NCI-H1694 treated with DMSO at 0.1 percent for 48 hours (cell line): ENCODE measurements at regions not wholly inside any gene's neighbourhood (a gene's known extent, or its start where the extent isn't known, plus 50 kb on each side); places are given as distances from the start of the nearest gene placed in this dataset.

ENCODE experiments used
- DNase-seq: peaks from one replicate; lab custom pipeline; 2025; lab: John Stamatoyannopoulos, UW

DNA sequence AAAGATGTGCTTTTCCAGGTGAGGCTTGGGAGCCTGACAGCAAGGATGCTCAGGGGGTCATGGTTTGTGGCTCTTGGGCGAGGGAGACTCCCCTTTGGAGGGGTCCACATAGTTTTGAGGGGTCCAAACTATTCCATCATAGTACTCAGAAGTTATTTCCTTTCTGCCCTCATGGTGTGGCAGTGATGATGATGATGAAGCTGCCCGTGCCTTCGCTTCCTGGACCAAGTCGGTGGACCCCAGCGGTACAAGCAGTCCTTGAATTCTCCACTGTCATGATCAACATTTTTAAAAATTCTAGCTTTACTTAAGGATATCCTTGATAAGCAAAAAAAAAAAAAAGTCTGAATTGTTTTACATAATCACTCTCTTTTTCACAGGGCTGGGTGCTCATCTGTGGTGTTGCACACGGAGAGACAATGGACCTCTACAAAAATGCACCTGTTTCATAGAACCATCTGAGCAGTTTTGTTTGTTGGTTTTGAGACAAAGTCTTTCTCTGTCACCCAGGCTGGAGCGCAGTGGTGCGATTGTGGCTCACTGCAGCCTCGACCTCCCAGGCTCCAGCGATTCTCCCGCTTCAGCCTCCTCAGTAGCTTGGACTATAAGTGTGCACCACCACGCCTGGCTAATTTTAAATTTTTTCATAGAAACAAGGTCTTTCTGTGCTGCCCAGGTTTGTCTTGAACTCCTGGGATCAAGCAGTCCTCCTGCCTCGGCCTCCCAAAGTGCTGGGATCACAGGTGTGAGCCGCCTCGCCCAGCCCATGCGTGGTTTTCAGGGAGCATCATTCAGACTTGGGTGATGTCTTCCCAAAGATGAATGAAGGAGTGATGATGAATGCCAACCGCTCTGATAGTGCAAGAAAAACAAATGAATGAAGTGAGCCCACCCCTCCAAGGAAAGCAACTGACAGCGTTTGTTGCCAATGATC, 271.4 kb upstream of the HDAC4 start:
- no peak for DNase-seq

DNA sequence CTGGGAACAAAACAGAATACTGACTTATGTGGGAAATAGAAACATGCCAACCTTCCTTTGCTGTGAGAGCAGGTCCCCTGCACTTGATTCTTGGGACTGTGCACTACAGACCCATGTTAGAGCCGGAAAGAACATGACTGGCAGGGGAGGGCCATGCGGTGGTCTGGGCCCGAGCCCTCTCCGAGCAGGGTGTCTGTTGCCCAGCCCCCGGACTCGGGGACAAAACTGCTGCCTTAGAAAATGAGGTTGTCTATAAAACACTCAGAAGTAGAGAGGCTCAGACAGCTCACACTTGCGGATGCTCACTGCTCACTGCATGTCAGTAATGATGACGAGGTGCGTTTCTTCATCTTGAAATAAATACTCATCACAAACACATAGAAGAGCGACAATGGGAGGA, 270.7 kb upstream of the HDAC4 start:
- DNase-seq, result no peak

DNA sequence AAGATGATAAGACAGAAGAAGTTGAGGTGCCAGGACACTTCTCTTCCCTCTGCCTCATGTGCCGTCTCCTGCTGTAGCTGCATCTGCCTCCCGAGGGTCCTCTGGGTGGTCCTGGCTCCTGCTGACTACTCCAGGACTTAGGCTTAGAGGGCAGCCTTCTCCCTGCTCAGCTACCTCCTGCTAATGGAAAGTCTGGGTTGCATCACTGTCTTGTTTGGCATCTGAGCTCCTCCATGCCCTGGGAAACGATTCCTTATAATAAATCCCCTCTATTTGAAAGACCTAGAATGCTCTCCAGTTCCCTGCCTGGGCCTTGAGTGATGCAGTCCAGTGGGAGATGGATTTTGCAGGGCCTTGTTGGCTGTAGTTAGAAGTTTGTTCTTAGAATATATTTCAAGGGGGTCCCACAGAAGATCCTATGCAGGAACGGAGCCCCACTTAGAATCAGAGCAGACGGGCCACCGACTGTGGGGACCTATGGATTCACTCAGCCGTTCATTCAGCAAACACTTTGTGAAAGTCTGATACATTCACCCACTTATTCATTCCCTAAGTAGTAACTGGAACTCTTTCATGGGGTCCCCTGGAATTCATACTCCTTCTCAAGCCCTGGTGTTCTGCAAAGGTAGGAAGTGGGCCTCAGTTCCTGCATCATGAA, 269.8 kb upstream of the HDAC4 start:
- no peak for DNase-seq

DNA sequence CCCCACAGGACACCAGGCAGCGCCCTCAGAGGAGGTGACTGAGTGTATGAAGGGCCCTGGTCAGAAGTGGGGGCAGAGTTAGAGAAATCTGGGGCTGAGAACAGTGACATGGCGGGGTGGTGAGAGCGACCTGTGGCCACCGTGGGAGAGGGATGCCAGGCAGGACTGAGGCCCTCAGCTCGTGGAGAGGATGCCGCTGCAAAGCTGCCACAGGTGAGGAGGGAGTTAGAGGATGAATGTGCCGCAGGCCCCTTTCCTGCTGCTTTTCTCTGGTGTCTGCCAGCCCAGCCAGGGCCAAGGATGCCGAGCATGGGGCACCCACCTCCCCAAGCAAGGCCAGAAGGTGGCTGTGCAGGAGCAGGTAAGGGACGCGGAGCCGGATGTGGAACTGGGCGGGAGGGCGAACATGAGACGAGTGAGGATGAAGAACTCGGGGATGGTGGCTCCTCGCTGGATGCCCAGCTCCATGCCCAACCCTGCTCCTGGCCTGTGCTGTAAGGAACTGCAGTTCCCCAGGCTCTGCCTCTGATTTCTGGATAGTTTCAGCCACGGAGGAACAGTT, 269.2 kb upstream of the HDAC4 start:
- no peak for DNase-seq

DNA sequence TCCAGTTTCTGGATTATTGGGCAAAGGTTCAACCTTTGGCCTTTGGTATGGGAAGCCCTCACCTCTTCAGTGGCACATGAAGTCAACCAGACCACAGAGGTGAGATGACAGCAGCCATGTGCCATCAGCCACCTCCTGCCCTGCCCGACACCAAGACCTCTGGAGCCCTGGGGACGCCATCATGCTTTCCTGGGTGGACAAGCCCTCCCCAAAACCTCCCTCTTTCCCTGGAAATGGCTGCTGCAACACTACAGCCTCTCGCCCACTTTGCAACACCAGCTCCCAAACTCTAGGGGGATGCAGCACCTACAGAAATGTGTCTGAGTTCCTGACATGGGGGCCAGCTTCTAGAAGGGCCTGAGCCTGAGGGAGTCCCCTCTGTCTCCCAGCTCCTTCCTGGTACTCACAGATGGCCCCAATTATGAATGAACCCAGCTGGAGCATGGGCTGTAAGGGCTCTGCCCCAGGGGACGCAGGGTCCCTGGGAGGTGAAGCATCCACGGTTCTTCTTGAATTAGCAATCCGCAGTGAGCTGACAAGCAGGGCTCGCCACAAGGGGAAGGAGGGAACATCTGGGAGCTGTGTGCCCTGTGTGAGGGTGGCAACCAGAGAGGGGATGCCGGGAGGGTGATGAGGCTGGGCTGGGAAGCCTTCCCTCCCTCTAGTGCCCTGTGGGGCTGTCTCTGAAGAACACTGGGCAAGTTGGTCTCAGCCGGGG, 268.5 kb upstream of the HDAC4 start:
- DNase-seq, result no peak

DNA sequence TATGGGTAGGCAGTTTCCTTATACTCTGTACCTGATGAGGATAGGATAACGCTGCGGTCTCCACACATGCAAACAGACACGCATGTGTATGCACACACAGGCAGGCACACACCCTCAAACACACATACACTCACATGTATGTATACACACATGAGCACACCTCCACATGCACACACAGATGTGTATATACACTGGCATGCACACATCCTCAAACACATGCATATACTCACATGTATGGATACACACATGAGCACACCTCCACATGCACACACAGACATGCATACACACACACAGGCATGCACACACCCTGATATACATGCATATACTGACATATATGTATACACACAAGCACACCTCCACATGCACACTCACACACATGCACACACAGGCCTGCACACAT, 267.8 kb upstream of the HDAC4 start:
- DNase-seq, result no peak

DNA sequence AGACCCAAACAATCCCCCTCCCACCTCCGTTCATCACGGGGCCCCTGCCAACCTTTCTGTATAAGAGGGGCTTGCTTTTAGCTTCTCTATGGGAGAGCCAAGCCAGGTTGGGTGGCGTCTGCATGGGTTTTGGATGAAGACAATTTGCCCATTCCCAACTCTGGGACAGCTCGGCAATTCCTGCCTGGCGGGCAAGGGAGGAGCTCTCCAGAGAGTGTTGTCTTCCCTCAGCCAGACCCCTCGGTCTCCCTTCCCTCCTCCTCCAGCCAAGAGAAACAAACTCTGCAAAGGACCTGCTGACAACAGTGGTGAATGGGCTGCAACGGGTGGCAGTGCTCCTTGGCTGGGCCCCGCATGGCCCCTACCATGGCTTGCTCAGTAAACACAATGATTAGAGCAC, 267.2 kb upstream of the HDAC4 start:
- DNase-seq, result no peak

DNA sequence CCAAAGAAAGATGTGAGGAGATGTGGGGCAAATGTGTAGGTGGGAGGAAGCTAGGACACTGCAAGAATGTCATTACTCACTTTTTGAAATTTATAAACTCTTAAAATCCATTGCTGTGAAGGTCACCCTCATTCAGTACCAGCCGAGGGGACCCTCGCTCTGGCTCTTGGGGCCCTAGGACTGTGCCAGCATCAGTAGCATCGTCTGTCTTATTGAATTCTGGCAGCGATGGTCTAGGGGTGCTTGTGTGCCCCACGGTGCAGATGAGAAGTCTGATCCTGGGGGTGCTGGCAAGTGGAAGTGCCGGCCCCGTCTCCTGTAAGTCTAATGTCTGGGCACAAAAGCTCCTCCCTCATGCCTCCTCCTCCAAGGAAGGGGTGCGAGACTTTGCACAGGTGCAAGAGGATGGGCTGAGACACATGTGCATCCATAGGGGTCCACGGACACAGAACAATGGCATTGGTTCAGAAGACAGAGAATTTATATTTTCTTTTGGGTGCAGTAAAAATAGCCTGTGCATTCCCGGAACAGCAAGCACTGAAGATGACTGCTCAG, 266.7 kb upstream of the HDAC4 start:
- DNase-seq, result no peak

DNA sequence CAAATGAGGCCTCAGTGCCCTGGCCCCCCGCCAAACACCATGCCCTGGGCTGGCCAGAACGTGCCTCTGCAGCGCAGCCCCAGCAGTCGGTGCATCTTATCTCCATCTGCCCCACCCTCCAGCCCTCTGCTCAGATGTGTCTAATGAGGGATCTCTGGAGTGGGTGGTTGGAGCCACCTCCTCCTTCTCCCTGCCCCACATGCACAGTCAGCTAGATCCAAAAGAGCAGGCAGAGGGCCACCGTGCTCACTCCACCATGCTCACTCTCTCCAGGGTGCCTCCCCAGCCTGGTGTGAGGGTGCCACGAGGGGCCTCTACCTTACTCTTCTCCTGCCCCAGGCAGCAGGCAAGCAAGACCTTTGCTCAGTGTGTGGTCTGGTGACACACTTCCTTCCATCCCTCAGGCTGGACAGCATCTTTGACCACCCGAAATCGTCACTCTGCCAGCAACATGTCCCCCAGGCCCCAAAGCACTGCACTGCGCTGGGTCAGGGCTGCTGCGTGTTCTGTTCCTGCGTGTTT, 266.1 kb upstream of the HDAC4 start:
- peak; percentile 81 for DNase-seq

DNA sequence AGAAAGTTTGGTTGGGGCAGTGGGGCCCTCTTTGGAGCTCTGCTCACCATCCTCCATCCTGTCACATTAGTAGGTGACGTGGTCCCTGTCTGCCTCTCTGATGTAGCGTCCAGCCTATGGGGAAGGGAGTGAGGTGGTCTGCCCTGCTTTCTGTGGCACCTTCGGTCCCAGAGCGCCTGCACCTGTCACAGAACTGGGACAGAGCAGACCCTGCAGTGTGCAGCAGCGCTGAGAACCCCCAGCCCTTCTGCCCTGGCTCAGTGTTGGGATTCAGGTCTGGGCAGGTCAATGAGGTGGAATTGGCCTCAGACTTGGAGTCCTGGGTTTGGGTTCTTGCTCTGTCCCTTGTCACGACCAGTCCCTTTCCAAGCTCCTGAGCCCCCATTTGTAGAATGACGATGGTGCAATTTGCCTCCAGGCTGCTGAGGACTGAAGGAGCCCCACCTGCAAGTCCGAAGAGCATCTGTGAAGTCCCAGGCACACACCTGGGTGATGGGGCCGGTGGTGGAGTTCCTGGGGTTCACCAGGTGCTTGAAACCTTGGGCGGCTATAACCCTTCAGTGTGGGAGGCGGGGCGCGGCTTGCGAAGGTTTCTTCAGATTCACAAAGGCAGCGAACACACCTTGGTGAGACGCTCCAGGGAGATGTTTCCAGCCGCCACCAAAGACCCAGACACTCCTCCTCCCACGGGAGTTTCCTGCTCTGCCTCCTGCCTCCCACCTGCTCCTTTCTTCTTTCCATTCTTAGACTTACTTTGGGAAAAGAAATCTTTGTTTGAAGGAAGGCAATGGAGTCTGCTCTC, 265.4 kb upstream of the HDAC4 start:
- no peak for DNase-seq

DNA sequence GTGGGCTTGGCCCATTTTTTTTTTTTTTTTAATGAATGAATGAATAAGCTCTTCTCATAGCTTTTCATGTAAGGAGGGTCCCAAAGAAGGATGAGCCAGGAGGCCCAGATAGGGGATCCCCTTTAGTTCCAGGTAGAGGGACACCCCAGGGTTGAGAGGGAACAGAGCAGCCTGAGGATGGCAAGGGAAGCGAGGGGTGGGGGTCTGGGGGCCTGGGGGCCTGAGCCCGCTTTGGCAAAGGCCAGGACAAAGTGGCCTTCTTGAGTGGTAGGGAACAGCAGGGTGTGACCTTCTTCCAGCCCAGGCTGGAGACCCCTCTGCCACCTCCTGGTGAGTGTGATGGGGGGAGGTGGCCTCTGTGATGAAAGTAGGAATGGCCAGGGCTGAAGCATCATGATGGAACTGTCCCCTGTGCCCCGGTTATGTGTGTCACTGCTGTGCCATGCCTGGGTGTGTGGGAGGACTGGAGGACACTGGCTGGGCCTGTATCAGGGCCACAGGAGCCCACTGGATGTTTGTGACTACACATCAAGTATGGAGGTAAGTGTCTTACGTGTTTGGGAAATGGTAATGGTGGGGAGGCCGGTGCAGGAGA, 263.5 kb upstream of the HDAC4 start:
- DNase-seq, result no peak

DNA sequence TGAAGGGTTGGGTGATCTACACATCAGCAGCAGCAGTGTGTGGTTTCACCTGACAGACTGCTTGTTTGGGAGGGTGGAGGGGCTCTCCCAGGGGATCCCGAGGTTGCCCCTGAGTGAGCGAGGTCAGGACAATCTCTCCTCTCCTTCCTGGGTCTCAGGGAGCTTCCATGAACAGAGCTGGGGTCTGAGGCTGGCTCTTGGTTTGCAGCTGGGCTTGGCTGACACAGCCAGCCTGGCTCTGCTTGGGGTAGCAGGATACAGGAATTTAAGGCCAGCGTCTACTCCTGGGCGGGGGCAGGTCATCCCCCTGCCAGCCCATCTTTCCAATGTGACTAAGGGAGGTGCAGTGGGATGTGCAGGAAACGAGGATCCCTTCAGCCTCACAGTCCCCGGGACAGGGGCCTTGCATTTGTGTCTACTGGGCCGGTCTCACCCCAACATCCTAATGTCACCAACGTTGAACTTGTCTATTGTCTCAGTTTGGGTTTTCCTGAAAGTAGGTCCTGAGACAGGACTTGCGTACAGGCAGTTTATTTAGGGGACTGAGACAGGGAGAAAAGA, 262.6 kb upstream of the HDAC4 start:
- no peak for DNase-seq

DNA sequence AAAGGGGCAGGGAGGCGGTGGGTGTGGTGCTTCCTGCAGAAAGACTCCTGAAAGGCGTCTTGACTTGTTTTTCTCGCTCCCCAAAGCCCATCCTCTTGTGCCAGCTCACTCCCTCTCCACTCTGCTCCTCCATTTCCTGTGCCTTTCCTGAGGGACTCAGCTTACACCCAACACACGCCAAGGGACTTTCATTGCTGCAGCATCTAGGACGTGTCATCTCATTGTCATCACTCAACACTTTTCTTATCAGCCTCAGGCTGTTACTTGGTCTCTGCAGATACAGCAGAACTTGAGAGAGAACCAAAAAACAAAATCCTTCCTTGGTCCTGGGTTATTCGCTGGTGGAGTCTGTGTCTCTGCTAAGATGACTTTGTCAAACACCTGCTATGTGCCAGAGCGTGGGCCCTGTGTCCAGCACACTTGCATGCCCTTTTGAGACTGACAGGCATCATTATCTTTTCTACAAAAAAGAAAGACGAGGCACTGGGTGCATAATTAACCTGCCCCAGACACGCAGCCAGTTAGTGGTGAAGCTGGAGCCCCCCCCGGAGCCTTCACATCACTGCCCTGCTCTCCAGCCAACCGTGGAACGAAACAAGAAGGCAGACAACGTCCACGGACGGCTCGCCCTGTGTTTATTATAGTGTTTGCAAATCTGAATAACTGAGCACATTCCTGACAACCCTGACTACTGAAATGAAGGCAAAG, 261.7 kb upstream of the HDAC4 start:
- DNase-seq, result no peak

DNA sequence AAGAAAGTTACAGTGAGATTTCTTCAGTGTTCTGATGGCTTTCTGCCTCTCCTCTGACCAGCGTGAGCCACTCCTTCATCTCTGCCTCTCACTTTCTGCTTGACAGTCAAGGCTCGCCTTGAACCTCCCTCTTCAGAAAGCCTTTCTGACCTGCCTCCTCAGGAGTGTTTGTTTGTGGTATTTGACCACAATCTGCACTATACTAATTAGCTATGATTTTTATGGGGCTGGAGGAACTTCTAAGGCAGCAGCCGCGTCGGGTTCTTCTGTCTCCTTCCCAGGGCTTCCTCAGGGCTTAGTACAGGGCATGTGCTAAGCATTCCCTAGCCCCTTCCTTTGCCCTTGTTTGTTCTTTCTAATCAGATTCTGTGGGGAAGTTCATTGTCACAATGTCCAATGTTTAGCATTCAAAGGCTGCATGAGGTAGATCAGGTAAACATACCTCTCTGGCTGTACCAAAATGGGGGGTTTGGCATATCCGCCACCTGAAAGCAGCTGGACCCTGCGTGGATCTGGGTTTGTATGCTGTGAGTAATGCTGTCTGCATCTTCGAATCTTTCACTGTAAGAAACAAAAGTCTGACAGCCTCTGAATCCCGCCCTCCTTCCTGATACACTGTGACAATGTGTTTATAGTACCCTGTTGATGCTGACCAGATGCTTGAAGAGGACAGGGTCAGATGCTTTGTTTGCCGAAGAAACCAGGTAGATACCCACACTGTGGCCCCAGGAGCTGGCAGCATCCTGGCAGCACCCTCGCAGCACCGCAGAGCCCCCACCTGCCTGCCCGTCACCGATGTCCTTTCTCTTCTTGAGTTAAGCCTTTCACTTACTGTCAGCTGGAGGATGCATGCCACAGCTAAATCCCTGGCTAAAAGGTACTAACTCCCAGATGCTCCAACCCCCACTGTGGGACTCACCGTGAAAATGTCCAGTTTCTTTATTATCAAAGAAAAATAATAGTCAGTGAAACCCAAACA, 260.8 kb upstream of the HDAC4 start:
- no peak for DNase-seq

DNA sequence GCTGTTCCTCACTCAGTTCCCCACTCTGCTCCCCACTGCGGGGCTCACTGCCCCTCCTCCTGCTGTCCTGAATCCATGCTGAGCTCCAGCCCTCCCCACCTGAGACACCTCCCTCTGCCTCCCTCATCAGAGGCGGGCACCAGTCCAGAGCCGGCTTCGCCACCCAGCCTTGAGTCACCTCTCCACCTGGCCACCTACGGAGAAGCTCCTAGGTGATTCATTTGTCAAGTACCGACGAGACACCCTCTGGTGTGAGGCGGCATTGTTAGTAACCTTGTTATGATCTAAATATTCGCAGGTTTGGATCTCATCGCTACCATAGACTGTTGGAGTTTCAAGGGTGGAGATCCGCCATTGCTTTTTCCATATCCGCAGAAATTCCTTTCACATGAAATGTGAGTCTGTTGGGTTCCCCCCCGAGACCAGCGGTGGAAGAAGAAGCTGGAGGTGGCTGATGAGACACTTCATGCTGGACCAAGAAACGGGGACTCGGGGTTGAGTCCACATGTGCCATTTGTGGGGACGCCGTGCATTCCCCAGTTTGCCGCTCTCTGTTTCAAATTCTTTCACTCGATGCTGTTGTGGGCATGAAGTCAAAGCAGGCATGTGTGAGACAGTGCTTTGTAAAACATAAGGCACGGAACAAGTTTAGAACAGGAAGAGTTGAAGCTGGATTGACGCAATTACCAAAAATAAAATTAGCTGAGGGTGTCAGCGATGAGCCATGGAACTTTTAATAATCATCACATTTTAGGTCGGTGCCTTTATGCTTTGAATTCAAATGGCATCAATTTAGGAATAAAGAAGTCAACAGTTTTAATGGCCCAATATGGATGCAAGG, 259.8 kb upstream of the HDAC4 start:
- DNase-seq, result no peak

DNA sequence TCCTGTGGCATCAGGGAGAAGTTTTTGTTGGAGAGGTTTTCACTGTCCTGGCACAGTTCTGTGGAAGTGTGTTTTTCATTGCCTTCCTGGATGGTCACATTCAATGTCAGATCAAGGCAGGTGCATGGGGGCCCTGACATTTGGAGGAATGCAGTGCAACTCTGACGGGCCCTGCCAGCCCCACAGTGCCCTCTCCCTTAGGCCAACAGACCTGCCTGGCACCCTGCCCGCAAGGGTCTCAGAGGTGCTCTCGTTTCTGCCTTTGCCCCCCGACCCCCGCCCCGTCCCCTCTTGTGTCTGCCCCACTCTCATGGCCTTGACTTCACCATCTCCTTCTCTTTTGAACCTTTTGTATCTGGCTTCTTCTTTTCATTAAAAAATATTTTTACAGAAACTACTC, 257.2 kb upstream of the HDAC4 start:
- DNase-seq, result no peak

DNA sequence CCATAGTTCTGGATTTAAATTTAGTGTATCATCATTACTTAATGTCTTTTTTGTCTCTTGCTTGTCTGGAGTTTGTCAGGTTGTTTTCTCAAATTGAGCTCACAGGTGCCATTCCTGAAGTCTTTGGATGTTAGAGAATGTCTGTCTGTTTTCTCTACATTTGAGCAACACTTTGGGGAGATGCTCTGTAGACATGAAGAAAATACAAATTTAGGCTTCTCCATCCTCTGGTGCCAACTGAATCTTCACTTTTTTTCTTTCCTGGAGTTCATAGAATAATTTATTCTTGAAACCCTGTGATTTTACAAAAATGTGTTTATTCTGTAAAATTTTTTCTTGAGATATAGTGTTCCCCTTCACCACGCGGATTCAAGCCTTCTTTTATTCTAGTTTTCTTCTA, 256.4 kb upstream of the HDAC4 start:
- DNase-seq, result no peak

DNA sequence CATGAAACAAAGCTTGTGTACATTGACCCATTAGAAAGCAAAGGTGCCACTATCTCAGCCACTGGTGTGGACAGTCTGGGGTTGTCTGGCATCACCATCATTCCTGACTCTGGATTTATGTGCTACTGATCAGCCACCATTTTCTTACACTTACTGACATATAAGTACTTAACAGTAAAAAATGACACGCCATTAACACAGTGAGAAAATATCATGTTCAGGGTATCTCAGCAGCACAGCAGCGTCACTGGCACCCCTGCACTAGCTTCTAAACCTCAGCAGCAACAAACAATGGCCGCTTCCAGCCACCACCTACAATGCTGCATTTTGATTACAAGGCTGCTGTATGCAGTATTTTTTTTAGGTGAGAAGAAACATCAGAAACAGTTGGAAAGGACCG, 253.4 kb upstream of the HDAC4 start:
- DNase-seq, result no peak
